Adrenal gland (tissue), 9 donors: ENCODE measurements at regions not wholly inside any gene's neighbourhood (a gene's known extent, or its start where the extent isn't known, plus 50 kb on each side); places are given as distances from the start of the nearest gene placed in this dataset.

ENCODE experiments used
- DNase-seq, 7 donors: peaks; one replicate each; pipeline ENCODE4 v3.0.0-alpha.2; 2019 to 2020
- H3K27ac ChIP-seq, 5 donors: fragments of 200-600 bp; sonication (generic) in 4 of 5; 1 replicate in 3 of 5; 2 replicates in 2 of 5; pipeline versions ENCODE4 v1.5.1 to v1.8.0; 2016 to 2020; ENCODE audit warnings: mild to moderate bottlenecking in 1 of 5
- H3K27me3 ChIP-seq: fragments of 200-600 bp; 2 replicates; pipeline ENCODE4 v1.8.0; 2021
- H3K36me3 ChIP-seq, 2 donors: fragments of 200-600 bp; replicated peaks in 1 of 2; 1 replicate in 1 of 2; 2 replicates in 1 of 2; pipeline versions ENCODE4 v1.5.1 to v1.8.0; 2018 to 2022
- H3K4me1 ChIP-seq, 2 donors: fragments of 200-600 bp; replicated peaks in 1 of 2; 1 replicate in 1 of 2; 2 replicates in 1 of 2; pipeline versions ENCODE4 v1.5.1 to v1.8.0; 2018 to 2021
- H3K4me3 ChIP-seq, 4 donors: fragments of 200-600 bp; sonication (generic) in 3 of 4; one replicate each; pipeline ENCODE4 v1.5.1; 2016 to 2018
- H3K9me3 ChIP-seq, 3 donors: fragments of 200-600 bp; sonication (generic) in 1 of 3; replicated peaks in 1 of 3; 1 replicate in 2 of 3; 2 replicates in 1 of 3; pipeline versions ENCODE4 v1.5.1 to v1.8.0; 2016 to 2021
- CTCF ChIP-seq, 6 experiments: fragments of 450-650 bp in 4 of 6; fragments of 200-600 bp in 2 of 6; sonication (generic) in 1 of 6; IDR thresholded peaks; 1 replicate in 5 of 6; 2 replicates in 1 of 6; pipeline versions ENCODE4 v1.5.1 to v1.8.0; 2016 to 2021; ENCODE audit warnings: antibody characterized with exemption in 6 of 6, mild to moderate bottlenecking in 2 of 6, moderate library complexity in 1 of 6
- POLR2A ChIP-seq, 2 donors: fragments of 450-650 bp; IDR thresholded peaks; one replicate each; pipeline ENCODE4 v1.6.1; 2017; ENCODE audit warnings: antibody characterized with exemption in 2 of 2, mild to moderate bottlenecking in 2 of 2, moderate library complexity in 1 of 2
- WGBS, 4 donors: extraction: QIAGEN DNeasy Blood & Tissue Kit in 2 of 4; methylation state at CpG; one replicate each; pipeline versions ENCODE4 v1.1.5 to v1.1.7; 2013 to 2017; 5-methylcytosine and 5-hydroxymethylcytosine counted together
- intact Hi-C, 2 donors: fragments of 100-400 bp; cut with DNase I; formaldehyde crosslinking; loops; one replicate each; pipeline versions ENCODE4 v1.14.1 to v1.15.0; 2022 to 2023
- donor health status: healthy with polysubstance abuse.
- donor health status: Bipolar disorder and iron deficiency.
- donor health status: DM: yes; HTN: yes; CAD: no.
- donor health status: DM: no; HTN: no; CAD: no.
- donor health status: DM: no; HTN: no; CAD: no.

GRCh38 chr10:44186821-44187220 lies 198.1 kb downstream of the CXCL12 start:
- H3K36me3 ChIP-seq, result no peaks in the 10 kb centered on the region
- 55 to 91% (median 77%) methylated on average over 1 of the region's 1 CpG for WGBS, 4 donors
- no peaks in the 10 kb centered on the region for H3K4me1 ChIP-seq
- DNase-seq, result no peak
- no peak overlapping the region for H3K27ac ChIP-seq
- no peaks in the 10 kb centered on the region for H3K9me3 ChIP-seq
- no peaks in the 10 kb centered on the region for H3K27me3 ChIP-seq
- TF ChIP-seq CTCF (IDR thresholded peaks at IDR 0.05), result no peak
- no peak for TF ChIP-seq POLR2A (IDR thresholded peaks at IDR 0.05)
- no peak overlapping the region for H3K4me3 ChIP-seq
- intact Hi-C loops, result no loop called here

- H3K4me1 ChIP-seq, result no peaks in the 10 kb centered on the region
- TF ChIP-seq CTCF (IDR thresholded peaks at IDR 0.05), result no peak
- TF ChIP-seq POLR2A (IDR thresholded peaks at IDR 0.05), result no peak
- no peak overlapping the region for H3K27ac ChIP-seq
- intact Hi-C loops, result no loop called here
- no peaks in the 10 kb centered on the region for H3K36me3 ChIP-seq
- no peak for DNase-seq
- WGBS, 4 donors, result 11 to 58% (median 22%) methylated on average over 2 of the region's 2 CpGs
- H3K27me3 ChIP-seq, result no peaks in the 10 kb centered on the region
- no peaks in the 10 kb centered on the region for H3K9me3 ChIP-seq
- H3K4me3 ChIP-seq, result no peak overlapping the region
Measured at GRCh38 chr10:44186150-44186549, 198.7 kb downstream of the CXCL12 start.

- 61 to 67% (median 63%) methylated on average over 6 of the region's 6 CpGs for WGBS, 4 donors
- H3K4me3 ChIP-seq, result no peak overlapping the region
- H3K36me3 ChIP-seq, result no peaks in the 10 kb centered on the region
- intact Hi-C loops, result no loop called here
- H3K4me1 ChIP-seq, result no peaks in the 10 kb centered on the region
- TF ChIP-seq POLR2A (IDR thresholded peaks at IDR 0.05) (no peak), CTCF (IDR thresholded peaks at IDR 0.05) (no peak)
- DNase-seq, result no peak
- no peaks in the 10 kb centered on the region for H3K9me3 ChIP-seq
- no peaks in the 10 kb centered on the region for H3K27me3 ChIP-seq
- H3K27ac ChIP-seq, result no peak overlapping the region
Measured at GRCh38 chr10:44185315-44185666, 199.6 kb downstream of the CXCL12 start.

- peaks cover 2% of the 10 kb centered on the region for H3K27me3 ChIP-seq
Measured at GRCh38 chr10:44184633-44185314, 200.1 kb downstream of the CXCL12 start.

More at GRCh38 chr10:44184633-44185314, 200.1 kb downstream of the CXCL12 start:
- H3K36me3 ChIP-seq, result no peaks in the 10 kb centered on the region
- H3K27ac ChIP-seq, result no peak overlapping the region
- TF ChIP-seq POLR2A (IDR thresholded peaks at IDR 0.05) (no peak), CTCF (IDR thresholded peaks at IDR 0.05) (no peak)
- no peaks in the 10 kb centered on the region for H3K9me3 ChIP-seq
- H3K4me3 ChIP-seq, result no peak overlapping the region
- intact Hi-C loops, result no loop called here
- WGBS, 4 donors, result 83 to 95% (median 86%) methylated on average over 7 of the region's 7 CpGs
- no peaks in the 10 kb centered on the region for H3K4me1 ChIP-seq
- no peak for DNase-seq
